Endodermal cell (in vitro differentiated cells): ENCODE measurements at regions not wholly inside any gene's neighbourhood (a gene's known extent, or its start where the extent isn't known, plus 50 kb on each side); places are given as distances from the start of the nearest gene placed in this dataset.
A peak's percentile ranks its signal among the peaks of the same experiment; 100 is the strongest.

Source experiments
- DNase-seq: peaks from one replicate; pipeline ENCODE4 v3.0.0-alpha.2; 2017
- H3K27ac ChIP-seq: 2 replicates; pipeline ENCODE4 v1.5.1; 2013; ENCODE audit warnings: mild to moderate bottlenecking, low read depth, low read length, moderate library complexity
- H3K27me3 ChIP-seq: 2 replicates; pipeline ENCODE4 v1.6.1; 2013; ENCODE audit warnings: mild to moderate bottlenecking, low read length, moderate library complexity; ENCODE audit not compliant: insufficient read depth, control insufficient read depth, poor library complexity, severe bottlenecking
- H3K36me3 ChIP-seq: 2 replicates; pipeline ENCODE4 v1.7.0; 2013; ENCODE audit warnings: mild to moderate bottlenecking, low read length, moderate library complexity; ENCODE audit not compliant: control insufficient read depth, insufficient read depth
- H3K4me1 ChIP-seq: one replicate; pipeline ENCODE4 v1.7.0; 2013; ENCODE audit warnings: low read length; ENCODE audit not compliant: control insufficient read depth, insufficient read depth
- H3K4me3 ChIP-seq: 2 replicates; pipeline ENCODE4 v1.5.1; 2013; ENCODE audit warnings: mild to moderate bottlenecking, low read length, moderate library complexity
- H3K9ac ChIP-seq: 2 replicates; pipeline ENCODE4 v1.6.1; 2013; ENCODE audit warnings: mild to moderate bottlenecking, low read length, moderate library complexity; ENCODE audit not compliant: poor library complexity, severe bottlenecking; ENCODE audit errors: extremely low read depth
- H3K9me3 ChIP-seq: 2 replicates; pipeline ENCODE4 v1.6.1; 2013; ENCODE audit warnings: mild to moderate bottlenecking, low read length, moderate library complexity; ENCODE audit not compliant: control insufficient read depth
- H3K27ac Mint-ChIP-seq: 2 replicates; pipeline ENCODE4 v1.8.0; 2020; ENCODE audit warnings: mixed read lengths
- H3K27me3 Mint-ChIP-seq: 2 replicates; pipeline ENCODE4 v1.8.0; 2021; ENCODE audit warnings: mild to moderate bottlenecking, mixed read lengths; ENCODE audit not compliant: insufficient read depth
- H3K36me3 Mint-ChIP-seq: 2 replicates; pipeline ENCODE4 v1.8.0; 2020; ENCODE audit warnings: low read depth, mixed read lengths
- H3K4me1 Mint-ChIP-seq: 2 replicates; pipeline ENCODE4 v1.8.0; 2020; ENCODE audit warnings: mixed read lengths
- H3K4me3 Mint-ChIP-seq: 2 replicates; pipeline ENCODE4 v1.8.0; 2020; ENCODE audit warnings: mild to moderate bottlenecking, moderate library complexity, mixed read lengths
- H3K9me3 Mint-ChIP-seq: 2 replicates; pipeline ENCODE4 v1.8.0; 2020; ENCODE audit warnings: mild to moderate bottlenecking, mixed read lengths
- whole genome bisulfite sequencing, 2 experiments: methylation state at CpG; one replicate each; pipeline versions ENCODE4 v1.1.5 to v1.1.7; 2013; ENCODE audit warnings: missing lambda C conversion rate in 2 of 2, mixed read lengths in 1 of 2; ENCODE audit not compliant: insufficient coverage in 1 of 2, insufficient read length in 1 of 2; 5-methylcytosine and 5-hydroxymethylcytosine counted together
- TF ChIP-seq, protein P1 (sequence below): fragments of 200-600 bp; sonication (generic); conservative IDR thresholded peaks from 2 replicates; pipeline ENCODE4 v1.5.0; 2021; ENCODE audit warnings: antibody characterized with exemption, mild to moderate bottlenecking

DNA sequence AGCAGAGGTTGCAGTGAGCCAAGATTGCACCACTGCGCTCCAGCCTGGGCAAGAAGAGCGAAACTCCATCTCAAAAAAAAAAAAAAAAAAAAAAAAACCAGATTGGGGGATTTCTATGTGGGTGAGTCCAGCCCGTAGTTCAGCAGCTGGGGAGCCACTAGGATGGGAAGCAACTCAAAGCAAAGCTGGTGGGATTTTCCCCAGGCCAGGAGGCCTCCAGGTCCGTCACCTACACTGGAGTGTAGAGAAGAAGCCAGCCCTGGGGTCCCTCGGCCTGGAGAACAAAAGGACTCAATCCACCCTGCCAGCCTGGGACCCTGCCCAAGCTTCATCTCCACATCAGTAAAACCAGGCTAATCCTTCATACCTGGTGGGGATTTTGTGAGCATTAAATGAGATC, 121.3 kb upstream of the CACNA1A start:
- 97 to 98% methylated on average over 4 to 5 of the region's 5 CpGs for WGBS, 2 experiments
- no peak overlapping the region for H3K27ac ChIP-seq
- no peak overlapping the region for H3K9ac ChIP-seq
- Mint-ChIP-seq H3K36me3 (no peaks in the 10 kb centered on the region), H3K4me3 (no peak overlapping the region), H3K4me1 (peaks cover 23% of the 10 kb centered on the region), H3K27ac (no peak overlapping the region), H3K27me3 (peaks cover 11% of the 10 kb centered on the region), H3K9me3 (no peaks in the 10 kb centered on the region)
- no peaks in the 10 kb centered on the region for H3K9me3 ChIP-seq
- TF ChIP-seq, protein P1, sequence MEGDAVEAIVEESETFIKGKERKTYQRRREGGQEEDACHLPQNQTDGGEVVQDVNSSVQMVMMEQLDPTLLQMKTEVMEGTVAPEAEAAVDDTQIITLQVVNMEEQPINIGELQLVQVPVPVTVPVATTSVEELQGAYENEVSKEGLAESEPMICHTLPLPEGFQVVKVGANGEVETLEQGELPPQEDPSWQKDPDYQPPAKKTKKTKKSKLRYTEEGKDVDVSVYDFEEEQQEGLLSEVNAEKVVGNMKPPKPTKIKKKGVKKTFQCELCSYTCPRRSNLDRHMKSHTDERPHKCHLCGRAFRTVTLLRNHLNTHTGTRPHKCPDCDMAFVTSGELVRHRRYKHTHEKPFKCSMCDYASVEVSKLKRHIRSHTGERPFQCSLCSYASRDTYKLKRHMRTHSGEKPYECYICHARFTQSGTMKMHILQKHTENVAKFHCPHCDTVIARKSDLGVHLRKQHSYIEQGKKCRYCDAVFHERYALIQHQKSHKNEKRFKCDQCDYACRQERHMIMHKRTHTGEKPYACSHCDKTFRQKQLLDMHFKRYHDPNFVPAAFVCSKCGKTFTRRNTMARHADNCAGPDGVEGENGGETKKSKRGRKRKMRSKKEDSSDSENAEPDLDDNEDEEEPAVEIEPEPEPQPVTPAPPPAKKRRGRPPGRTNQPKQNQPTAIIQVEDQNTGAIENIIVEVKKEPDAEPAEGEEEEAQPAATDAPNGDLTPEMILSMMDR: no peak
- H3K36me3 ChIP-seq: no peaks in the 10 kb centered on the region
- peaks cover 6% of the 10 kb centered on the region for H3K4me1 ChIP-seq
- H3K4me3 ChIP-seq: no peak overlapping the region
- DNase-seq: no peak
- H3K27me3 ChIP-seq: peaks cover 13% of the 10 kb centered on the region

DNA sequence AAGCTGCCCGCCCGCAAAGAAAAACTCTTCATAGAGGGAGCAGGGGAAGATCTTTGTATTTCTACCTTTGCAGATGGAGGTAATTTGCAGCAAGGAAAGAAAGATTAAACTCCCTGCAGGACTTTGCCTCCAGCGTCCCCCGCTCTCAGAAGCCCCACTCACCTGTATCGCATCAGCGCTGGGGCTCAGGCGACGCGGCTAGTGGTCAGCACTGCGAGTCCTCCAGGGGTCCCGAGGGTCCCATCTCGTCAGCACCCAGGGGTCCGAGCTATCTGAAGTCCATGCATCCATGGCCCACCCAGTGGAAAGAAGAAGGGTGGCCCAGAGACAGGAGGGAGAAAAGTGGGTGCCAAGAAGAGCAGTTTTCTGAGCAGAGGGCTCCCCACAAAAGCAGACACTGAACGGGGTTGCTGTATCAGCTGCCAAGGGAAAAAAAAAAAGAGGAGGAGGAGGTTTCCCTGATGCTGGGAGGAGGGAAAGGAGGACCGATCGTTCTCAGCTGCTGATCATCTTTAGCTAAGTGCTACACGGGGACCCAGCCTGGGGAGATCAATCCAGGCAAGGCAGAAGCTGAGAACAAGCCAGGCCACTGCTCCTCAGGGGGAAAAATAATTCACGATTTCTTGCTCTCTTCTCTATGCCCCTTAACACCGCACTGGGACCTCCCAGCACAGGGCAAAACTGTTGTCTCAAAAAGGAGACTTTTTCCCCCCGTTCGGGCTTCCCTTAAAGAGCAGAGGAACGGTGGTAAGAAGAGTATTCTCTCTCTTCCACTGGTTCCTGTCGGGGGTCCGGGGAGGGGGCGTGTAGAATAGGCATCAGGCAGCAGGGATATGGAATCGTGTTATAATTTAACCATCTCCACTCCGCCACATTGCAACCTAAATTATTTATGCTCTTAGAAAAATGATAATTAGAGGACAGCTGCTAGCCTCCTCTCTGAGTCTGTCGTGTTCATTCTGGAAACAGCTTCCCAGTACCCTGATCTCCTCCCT, 117.7 kb upstream of the CACNA1A start:
- DNase-seq: peak; percentile 58
- H3K9me3 Mint-ChIP-seq: no peaks in the 10 kb centered on the region
- H3K4me3 Mint-ChIP-seq: no peak overlapping the region
- H3K27me3 Mint-ChIP-seq: peaks cover 16% of the 10 kb centered on the region
- TF ChIP-seq, protein P1: no peak
- Histone ChIP-seq H3K9ac (no peak overlapping the region), H3K36me3 (no peaks in the 10 kb centered on the region), H3K27ac (peak overlapping the region; percentile 12), H3K9me3 (no peaks in the 10 kb centered on the region), H3K4me1 (peaks cover 7% of the 10 kb centered on the region), H3K4me3 (no peak overlapping the region), H3K27me3 (peaks cover 13% of the 10 kb centered on the region)
- H3K27ac Mint-ChIP-seq: no peak overlapping the region
- no peaks in the 10 kb centered on the region for H3K36me3 Mint-ChIP-seq
- 50 to 64% methylated on average over 21 to 28 of the region's 28 CpGs for WGBS, 2 experiments
- H3K4me1 Mint-ChIP-seq: peaks cover 27% of the 10 kb centered on the region

DNA sequence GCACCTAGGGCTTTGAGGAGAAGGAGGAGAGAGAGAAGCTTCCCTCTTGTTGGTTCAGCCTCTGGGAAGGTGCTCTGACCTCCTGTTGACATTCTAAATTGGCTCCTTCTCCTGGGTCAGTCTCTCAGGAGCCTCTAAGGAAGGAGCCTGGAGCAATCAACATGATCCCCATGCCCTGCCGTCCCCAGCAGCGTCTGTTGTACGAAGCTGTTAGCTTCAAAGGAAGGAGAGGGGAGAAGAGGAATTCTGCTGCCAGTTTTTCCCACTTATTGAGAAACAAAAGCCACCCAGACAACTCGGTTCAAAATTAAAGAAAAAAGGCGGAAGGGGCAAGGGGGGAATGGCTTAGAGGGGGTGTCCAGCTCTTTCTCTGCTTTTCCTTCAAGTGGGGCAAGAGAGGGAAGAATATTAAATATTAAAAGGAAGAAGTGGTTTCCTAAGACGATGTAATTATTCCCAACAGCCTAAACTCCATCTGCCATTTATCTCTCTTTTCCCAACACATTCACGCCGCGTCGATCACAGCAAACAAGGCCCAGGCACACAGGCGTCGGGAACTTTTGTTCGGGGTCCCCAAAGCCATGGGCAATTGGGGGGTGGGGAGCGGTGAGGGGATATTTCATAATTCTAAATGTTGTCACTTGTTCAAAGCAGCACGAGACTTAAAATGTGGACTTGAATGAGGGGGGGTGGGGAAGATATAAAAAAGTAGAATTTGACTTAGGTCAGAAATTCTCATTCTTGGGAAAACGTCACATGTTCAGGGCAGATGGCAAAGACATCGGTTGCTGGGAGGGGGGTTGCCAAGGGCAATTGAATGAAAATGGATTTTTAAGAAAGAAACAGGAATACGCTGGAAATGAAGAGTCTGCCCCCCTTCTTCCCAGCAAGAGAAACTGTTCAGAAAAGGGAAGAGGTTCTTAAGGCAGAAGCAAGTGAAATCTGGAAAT, 116.8 kb upstream of the CACNA1A start:
- Mint-ChIP-seq H3K27ac (peak overlapping the region; percentile 3), H3K9me3 (no peaks in the 10 kb centered on the region), H3K4me1 (peaks cover 27% of the 10 kb centered on the region), H3K36me3 (no peaks in the 10 kb centered on the region), H3K27me3 (peaks cover 22% of the 10 kb centered on the region), H3K4me3 (peak overlapping the region; percentile 17)
- no peaks in the 10 kb centered on the region for H3K36me3 ChIP-seq
- 49 to 68% methylated on average over 9 to 17 of the region's 18 CpGs for WGBS, 2 experiments
- H3K4me1 ChIP-seq: peaks cover 7% of the 10 kb centered on the region
- peaks cover 13% of the 10 kb centered on the region for H3K27me3 ChIP-seq
- no peaks in the 10 kb centered on the region for H3K9me3 ChIP-seq
- TF ChIP-seq, protein P1: no peak
- peak overlapping the region; percentile 42 for H3K27ac ChIP-seq
- H3K4me3 ChIP-seq: no peak overlapping the region
- no peak overlapping the region for H3K9ac ChIP-seq
- DNase-seq: peak; percentile 82
